GM06990 (cell line): ENCODE measurements at regions not wholly inside any gene's neighbourhood (a gene's known extent, or its start where the extent isn't known, plus 50 kb on each side); places are given as distances from the start of the nearest gene placed in this dataset.
"Not testable (repeated sequence)": the region's sequence is repeated elsewhere in the genome, so short reads cannot be mapped to it uniquely, and the experiment has no call there.

ENCODE experiments used
- DNase-seq: peaks from one replicate; pipeline ENCODE4 v3.0.0-alpha.2; 2011; ENCODE audit not compliant: insufficient read length; ENCODE audit errors: extremely low read depth
- H3K27me3 ChIP-seq: replicated peaks from 2 replicates; pipeline ENCODE4 v1.6.0; 2011; ENCODE audit warnings: low read length; ENCODE audit not compliant: control insufficient read depth, insufficient read depth
- H3K36me3 ChIP-seq: 2 replicates; pipeline ENCODE4 v1.5.1; 2011; ENCODE audit warnings: low read length; ENCODE audit not compliant: control insufficient read depth, insufficient read depth
- H3K4me3 ChIP-seq: replicated peaks from 2 replicates; pipeline ENCODE4 v1.5.1; 2011; ENCODE audit warnings: low read depth, mild to moderate bottlenecking, control low read depth, low read length
- CTCF ChIP-seq: IDR thresholded peaks from 2 replicates; pipeline ENCODE4 v1.5.1; 2011; ENCODE audit warnings: low read length, control low read depth, mild to moderate bottlenecking, inconsistent platforms; ENCODE audit not compliant: insufficient read depth, poor library complexity, severe bottlenecking

DNA sequence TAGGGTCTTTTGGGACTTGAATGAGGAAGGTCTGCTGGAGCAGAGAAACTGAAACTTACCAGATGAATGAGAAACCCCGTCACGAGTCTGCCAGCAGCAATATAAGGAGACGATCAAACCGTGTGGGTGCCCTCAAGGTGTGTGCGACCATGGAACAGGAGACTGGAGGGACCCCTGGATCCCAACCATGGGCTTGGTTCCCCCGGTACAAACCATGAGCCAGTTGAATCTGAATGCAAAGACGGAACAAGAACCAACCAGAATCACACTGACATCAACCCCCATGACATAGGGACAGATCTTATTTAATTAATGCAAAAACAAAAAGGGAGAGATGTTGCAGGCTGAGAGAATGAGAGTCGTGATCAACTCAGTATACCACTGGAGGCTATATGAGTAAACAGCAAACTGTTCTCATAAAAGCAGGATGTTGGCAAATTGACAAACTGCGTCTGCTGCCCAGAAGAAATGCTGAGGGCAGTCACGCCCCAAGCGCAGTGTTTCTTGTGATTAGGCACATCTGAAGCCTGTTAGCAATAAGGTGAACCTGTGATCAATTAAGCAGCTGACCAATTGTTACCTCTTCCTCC lies 475.5 kb upstream of the ACO1 start:
- no peak for TF ChIP-seq CTCF

GRCh38 chr9:31912636-31913035 lies 471.8 kb upstream of the ACO1 start:
- Histone ChIP-seq H3K27me3 (no peaks in the 10 kb centered on the region), H3K36me3 (no peaks in the 10 kb centered on the region), H3K4me3 (no peak overlapping the region)
- no peak for TF ChIP-seq CTCF
- DNase-seq: no peak

More for the DNA sequence above, 475.5 kb upstream of the ACO1 start:
- peak overlapping the region; percentile 51 for H3K4me3 ChIP-seq
- DNase-seq: peak; percentile 0
- no peaks in the 10 kb centered on the region for H3K36me3 ChIP-seq
- H3K27me3 ChIP-seq: no peaks in the 10 kb centered on the region

DNA sequence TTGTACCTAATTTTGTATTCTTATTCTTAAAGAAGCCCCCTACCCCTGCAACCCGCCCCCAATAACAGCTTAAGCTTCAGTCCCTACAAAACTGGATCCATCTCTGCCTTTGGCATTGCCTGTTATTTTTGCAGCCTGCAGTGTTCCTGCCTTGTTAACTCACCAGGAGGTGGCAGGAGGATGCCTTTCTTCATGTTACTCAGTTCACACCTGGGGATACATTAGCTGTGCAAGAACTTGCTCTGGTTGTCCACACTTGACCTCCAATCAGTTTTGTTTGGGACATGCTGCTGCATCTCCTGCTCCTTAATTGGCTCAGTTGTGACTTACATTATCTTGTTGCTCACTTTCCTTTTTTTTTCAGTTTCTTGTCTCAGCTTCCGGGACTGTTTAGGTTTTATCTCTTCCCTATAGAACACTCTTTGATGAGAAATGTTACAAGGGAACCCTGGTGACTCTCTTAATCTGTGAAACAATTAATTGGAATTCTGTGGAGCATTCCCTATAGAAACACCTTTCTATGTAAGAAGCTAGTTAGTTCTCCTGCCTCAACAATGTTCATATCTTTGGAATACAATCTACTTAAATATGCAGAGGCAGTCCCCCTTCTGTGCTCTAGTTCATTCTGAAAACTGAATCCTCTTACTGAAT lies 467.7 kb upstream of the ACO1 start:
- H3K36me3 ChIP-seq: no peaks in the 10 kb centered on the region
- H3K4me3 ChIP-seq: no peak overlapping the region
- DNase-seq: no peak
- H3K27me3 ChIP-seq: no peaks in the 10 kb centered on the region
- no peak for TF ChIP-seq CTCF

- not testable (repeated sequence) for DNase-seq, H3K36me3 ChIP-seq, H3K27me3 ChIP-seq, H3K4me3 ChIP-seq
Observed at GRCh38 chr9:31937737-31938136, 446.7 kb upstream of the ACO1 start.

DNA sequence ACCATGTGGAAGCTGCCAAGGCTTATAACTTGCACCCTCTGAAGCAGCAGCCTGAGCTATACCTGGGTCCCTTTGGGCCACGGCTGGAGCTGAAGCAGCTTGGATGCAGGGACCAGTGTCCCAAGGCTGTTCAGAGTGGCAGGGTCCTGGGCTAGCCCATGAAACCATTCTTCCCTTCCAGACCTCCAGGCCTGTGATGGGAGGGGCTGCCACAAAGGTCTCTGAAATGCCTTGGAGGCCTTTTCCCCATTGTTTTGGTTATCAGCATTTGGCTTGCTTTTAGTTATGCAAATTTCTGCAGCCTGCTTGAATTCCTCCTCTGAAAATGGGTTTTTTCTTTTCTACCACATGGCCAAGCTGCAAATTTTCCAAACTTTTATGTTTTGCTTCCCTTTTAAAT lies 433.7 kb upstream of the ACO1 start:
- no peaks in the 10 kb centered on the region for H3K36me3 ChIP-seq
- DNase-seq: no peak
- TF ChIP-seq CTCF: no peak
- no peaks in the 10 kb centered on the region for H3K27me3 ChIP-seq
- no peak overlapping the region for H3K4me3 ChIP-seq

DNA sequence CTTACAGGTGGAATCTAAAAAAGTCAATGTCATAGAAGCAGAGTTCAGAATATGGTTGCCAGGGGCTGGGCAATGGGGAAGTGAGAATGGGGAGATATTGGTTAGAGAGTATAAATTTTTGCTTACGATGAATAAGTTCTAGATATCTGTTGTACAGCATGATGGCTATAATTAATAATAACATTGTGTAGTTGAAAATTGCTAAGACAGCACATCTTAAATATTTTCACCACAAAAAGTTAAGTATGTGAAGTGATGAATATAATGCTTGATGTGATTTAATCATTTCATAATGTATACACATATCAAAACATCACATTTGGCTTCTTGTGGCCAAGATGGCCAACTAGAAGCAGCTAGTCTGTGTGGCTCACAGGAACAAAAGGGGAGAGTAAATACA lies 425.9 kb upstream of the ACO1 start:
- no peak overlapping the region for H3K4me3 ChIP-seq
- H3K36me3 ChIP-seq: no peaks in the 10 kb centered on the region
- no peak for DNase-seq
- H3K27me3 ChIP-seq: no peaks in the 10 kb centered on the region
- TF ChIP-seq CTCF: no peak
